MCF 10A (cell line): ENCODE measurements at regions not wholly inside any gene's neighbourhood (a gene's known extent, or its start where the extent isn't known, plus 50 kb on each side); places are given as distances from the start of the nearest gene placed in this dataset.

ENCODE experiments used
- BruUV-seq: library from RNA; stranded (reverse); fragments of 400-500 nt; replicated peaks from 2 replicates; lab custom pipeline; 2021; lab: Mats Ljungman, UMichigan
- CTCF ChIA-PET: fragments of 300-600 bp; sonication (Branson Sonifier 250); formaldehyde crosslinking; extraction: SDS; loops from one replicate; lab custom pipeline; 2021; ENCODE audit warnings: antibody characterized with exemption, inconsistent platforms; lab: Yijun Ruan, JAX
- POLR2A ChIA-PET: fragments of 300-600, 350-650 bp; sonication (Branson Sonifier 250); formaldehyde crosslinking; extraction: SDS; loops from one replicate; lab custom pipeline; 2020; ENCODE audit warnings: antibody characterized with exemption, inconsistent platforms; lab: Yijun Ruan, JAX
- DNase-seq: peaks from one replicate; pipeline ENCODE4 v3.0.0-alpha.2; 2018; ENCODE audit not compliant: unreplicated experiment
- H3K27ac Mint-ChIP-seq: one replicate; pipeline ENCODE4 v1.8.0; 2022; ENCODE audit warnings: mild to moderate bottlenecking, low read depth, mixed read lengths; ENCODE audit not compliant: unreplicated experiment
- H3K27me3 Mint-ChIP-seq: one replicate; pipeline ENCODE4 v1.8.0; 2022; ENCODE audit warnings: mixed read lengths; ENCODE audit not compliant: insufficient read depth, unreplicated experiment
- H3K36me3 Mint-ChIP-seq: one replicate; pipeline ENCODE4 v1.8.0; 2022; ENCODE audit warnings: mild to moderate bottlenecking, moderate library complexity, mixed read lengths; ENCODE audit not compliant: insufficient read depth, unreplicated experiment
- H3K4me1 Mint-ChIP-seq: one replicate; pipeline ENCODE4 v1.8.0; 2022; ENCODE audit warnings: mixed read lengths; ENCODE audit not compliant: insufficient read depth, unreplicated experiment
- H3K4me3 Mint-ChIP-seq: one replicate; pipeline ENCODE4 v1.8.0; 2022; ENCODE audit warnings: mild to moderate bottlenecking, moderate library complexity, mixed read lengths; ENCODE audit not compliant: unreplicated experiment
- H3K9me3 Mint-ChIP-seq: one replicate; pipeline ENCODE4 v1.8.0; 2022; ENCODE audit warnings: mixed read lengths; ENCODE audit not compliant: unreplicated experiment
- intact Hi-C: fragments of 100-400 bp; cut with micrococcal nuclease; formaldehyde crosslinking; loops from 2 replicates; pipeline ENCODE4 v1.14.1; 2022
- TF ChIP-seq, protein P1 (sequence below): fragments of 200-600 bp; IDR thresholded peaks from one replicate; pipeline ENCODE4 v1.8.0; 2022; ENCODE audit warnings: antibody characterized with exemption, mild to moderate bottlenecking; ENCODE audit not compliant: unreplicated experiment

DNA sequence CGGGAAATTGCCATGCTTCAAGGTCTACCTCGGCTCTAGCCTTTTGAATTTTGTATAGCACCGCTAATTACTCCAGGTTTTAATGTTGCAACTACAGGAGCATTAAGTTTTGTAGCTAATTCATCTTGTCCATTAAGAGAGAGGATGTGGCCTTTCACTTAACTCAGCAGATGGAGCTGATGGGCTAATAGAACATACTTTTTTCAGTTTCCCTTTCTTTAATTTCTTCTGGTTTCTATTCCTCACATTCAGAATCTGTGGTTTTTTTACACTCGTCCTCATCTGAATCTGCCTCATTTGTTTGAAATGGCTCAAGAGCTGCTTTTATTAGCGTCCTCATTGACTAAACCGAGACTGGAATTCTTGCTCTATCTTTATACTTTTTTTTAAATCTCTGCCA, 2085.7 kb upstream of the C9orf72 start:
- POLR2A ChIA-PET, result no interaction called here
- TF ChIP-seq, protein P1, sequence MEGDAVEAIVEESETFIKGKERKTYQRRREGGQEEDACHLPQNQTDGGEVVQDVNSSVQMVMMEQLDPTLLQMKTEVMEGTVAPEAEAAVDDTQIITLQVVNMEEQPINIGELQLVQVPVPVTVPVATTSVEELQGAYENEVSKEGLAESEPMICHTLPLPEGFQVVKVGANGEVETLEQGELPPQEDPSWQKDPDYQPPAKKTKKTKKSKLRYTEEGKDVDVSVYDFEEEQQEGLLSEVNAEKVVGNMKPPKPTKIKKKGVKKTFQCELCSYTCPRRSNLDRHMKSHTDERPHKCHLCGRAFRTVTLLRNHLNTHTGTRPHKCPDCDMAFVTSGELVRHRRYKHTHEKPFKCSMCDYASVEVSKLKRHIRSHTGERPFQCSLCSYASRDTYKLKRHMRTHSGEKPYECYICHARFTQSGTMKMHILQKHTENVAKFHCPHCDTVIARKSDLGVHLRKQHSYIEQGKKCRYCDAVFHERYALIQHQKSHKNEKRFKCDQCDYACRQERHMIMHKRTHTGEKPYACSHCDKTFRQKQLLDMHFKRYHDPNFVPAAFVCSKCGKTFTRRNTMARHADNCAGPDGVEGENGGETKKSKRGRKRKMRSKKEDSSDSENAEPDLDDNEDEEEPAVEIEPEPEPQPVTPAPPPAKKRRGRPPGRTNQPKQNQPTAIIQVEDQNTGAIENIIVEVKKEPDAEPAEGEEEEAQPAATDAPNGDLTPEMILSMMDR, result no peak
- H3K4me1 Mint-ChIP-seq, result peaks cover 5% of the 10 kb centered on the region
- BruUV-seq, result no TSS peak
- no peaks in the 10 kb centered on the region for H3K27me3 Mint-ChIP-seq
- H3K9me3 Mint-ChIP-seq, result no peaks in the 10 kb centered on the region
- no peak overlapping the region for H3K4me3 Mint-ChIP-seq
- no peaks in the 10 kb centered on the region for H3K36me3 Mint-ChIP-seq
- H3K27ac Mint-ChIP-seq, result no peak overlapping the region
- intact Hi-C loops, result no loop called here
- DNase-seq, result no peak
- CTCF ChIA-PET, result no interaction called here

DNA sequence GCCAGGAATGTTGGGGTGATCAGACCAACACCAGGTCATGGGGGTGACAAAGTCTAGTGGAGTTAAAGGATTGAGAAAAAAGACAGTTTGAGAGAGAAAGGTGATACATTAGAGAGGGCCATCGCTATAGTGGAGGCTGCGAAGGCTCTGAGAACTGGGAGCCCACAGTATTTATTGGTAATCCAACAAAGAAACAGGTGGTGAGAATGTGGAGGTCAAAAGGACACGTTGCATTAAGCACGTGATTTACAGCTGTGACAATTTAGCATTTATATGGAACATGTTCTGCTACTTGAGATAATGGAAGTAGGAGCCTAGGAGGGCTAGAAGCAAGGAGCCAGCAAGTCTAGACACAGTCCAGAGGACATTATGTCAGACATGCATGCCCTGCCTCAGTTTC, 2086.5 kb upstream of the C9orf72 start:
- no peak overlapping the region for H3K4me3 Mint-ChIP-seq
- peaks cover 8% of the 10 kb centered on the region for H3K4me1 Mint-ChIP-seq
- POLR2A ChIA-PET, result no interaction called here
- TF ChIP-seq, protein P1, result no peak
- H3K27me3 Mint-ChIP-seq, result no peaks in the 10 kb centered on the region
- no peak overlapping the region for H3K27ac Mint-ChIP-seq
- H3K36me3 Mint-ChIP-seq, result no peaks in the 10 kb centered on the region
- CTCF ChIA-PET, result interaction anchor here (0.6 kb wide), 1 partner anchor 138 kb away, joined by 3 read pairs; no protein-coding TSS in a partner anchor
- intact Hi-C loops, result loop anchor here (10.0 kb wide), 1 partner anchor 75 kb away; no protein-coding TSS in a partner anchor
- no TSS peak for BruUV-seq
- no peaks in the 10 kb centered on the region for H3K9me3 Mint-ChIP-seq
- no peak for DNase-seq

DNA sequence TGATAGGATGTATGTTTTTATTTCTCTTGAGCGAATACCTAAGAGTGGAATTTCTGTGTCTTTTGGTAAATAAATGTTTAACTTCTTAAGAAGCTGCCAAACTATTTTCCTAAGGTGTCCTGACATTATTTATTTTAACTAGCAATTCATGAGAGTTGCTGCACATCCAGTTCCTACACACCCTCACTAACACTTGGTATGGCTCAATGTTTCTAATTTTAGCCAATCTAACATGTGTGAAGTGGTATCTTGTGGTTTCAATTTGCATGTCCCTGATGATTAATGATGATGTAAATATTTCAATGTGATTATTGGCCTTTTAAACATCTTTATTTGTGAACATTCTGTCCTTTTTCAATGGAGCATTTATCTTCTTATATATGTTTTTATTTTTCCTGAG, 2095.5 kb upstream of the C9orf72 start:
- ChIA-PET POLR2A (interaction anchor here (1.2 kb wide), 1 partner anchor 30 kb away, joined by 4 read pairs; no protein-coding TSS in a partner anchor), CTCF (no interaction called here)
- no peaks in the 10 kb centered on the region for H3K27me3 Mint-ChIP-seq
- intact Hi-C loops, result loop anchor here (10.0 kb wide), 1 partner anchor 84 kb away; no protein-coding TSS in a partner anchor
- DNase-seq, result peak; percentile 58
- peak overlapping the region; percentile 85 for H3K27ac Mint-ChIP-seq
- no TSS peak for BruUV-seq
- no peaks in the 10 kb centered on the region for H3K9me3 Mint-ChIP-seq
- peaks cover 23% of the 10 kb centered on the region for H3K4me1 Mint-ChIP-seq
- no peak overlapping the region for H3K4me3 Mint-ChIP-seq
- no peaks in the 10 kb centered on the region for H3K36me3 Mint-ChIP-seq
- TF ChIP-seq, protein P1, result no peak

DNA sequence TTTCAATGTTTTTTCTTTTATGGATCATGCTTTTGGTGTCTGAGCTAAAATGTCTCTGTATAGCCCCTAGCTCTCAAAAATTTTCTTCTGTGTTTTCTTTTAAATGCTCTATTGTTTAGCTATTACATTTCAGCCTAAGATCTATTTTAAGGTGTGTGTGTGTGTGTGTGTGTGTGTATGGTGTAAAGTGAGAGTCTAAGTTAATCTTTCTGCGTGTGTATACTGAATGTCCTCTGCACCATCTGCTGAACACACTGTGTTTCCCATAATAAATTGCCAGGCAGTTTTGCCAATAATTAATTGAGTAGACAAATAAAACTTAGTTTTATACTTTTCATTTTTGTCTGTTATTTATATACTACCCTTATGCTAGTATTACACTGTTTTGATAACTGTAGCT, 2096.3 kb upstream of the C9orf72 start:
- no peaks in the 10 kb centered on the region for H3K36me3 Mint-ChIP-seq
- H3K4me3 Mint-ChIP-seq, result no peak overlapping the region
- peaks cover 17% of the 10 kb centered on the region for H3K4me1 Mint-ChIP-seq
- peak overlapping the region; percentile 85 for H3K27ac Mint-ChIP-seq
- BruUV-seq, result no TSS peak
- ChIA-PET POLR2A (interaction anchor here (1.2 kb wide), 1 partner anchor 29 kb away, joined by 4 read pairs; no protein-coding TSS in a partner anchor), CTCF (interaction anchor here (0.6 kb wide), 1 partner anchor 801 kb away, joined by 3 read pairs; no protein-coding TSS in a partner anchor)
- H3K27me3 Mint-ChIP-seq, result no peaks in the 10 kb centered on the region
- intact Hi-C loops, result loop anchor here (10.0 kb wide), 1 partner anchor 85 kb away; no protein-coding TSS in a partner anchor
- DNase-seq, result no peak
- TF ChIP-seq, protein P1, result no peak
- no peaks in the 10 kb centered on the region for H3K9me3 Mint-ChIP-seq
